HFFc6 (cell line): ENCODE measurements at regions not wholly inside any gene's neighbourhood (a gene's known extent, or its start where the extent isn't known, plus 50 kb on each side); places are given as distances from the start of the nearest gene placed in this dataset.

ENCODE experiments used
- DNase-seq: peaks from one replicate; pipeline ENCODE4 v3.0.0-alpha.2; 2018
- H3K27ac Mint-ChIP-seq: 2 replicates; pipeline ENCODE4 v1.8.0; 2020; ENCODE audit warnings: mild to moderate bottlenecking, mixed read lengths
- H3K27me3 Mint-ChIP-seq: 2 replicates; pipeline ENCODE4 v1.8.0; 2021; ENCODE audit warnings: mild to moderate bottlenecking, moderate library complexity, mixed read lengths; ENCODE audit not compliant: insufficient read depth
- H3K36me3 Mint-ChIP-seq: 2 replicates; pipeline ENCODE4 v1.8.0; 2021; ENCODE audit warnings: low read depth, mixed read lengths
- H3K4me1 Mint-ChIP-seq: 2 replicates; pipeline ENCODE4 v1.8.0; 2020; ENCODE audit warnings: low read depth, mixed read lengths
- H3K4me3 Mint-ChIP-seq: 2 replicates; pipeline ENCODE4 v1.8.0; 2020; ENCODE audit warnings: mild to moderate bottlenecking, moderate library complexity, mixed read lengths
- H3K9me3 Mint-ChIP-seq: 2 replicates; pipeline ENCODE4 v1.8.0; 2020; ENCODE audit warnings: mild to moderate bottlenecking, mixed read lengths
- CTCF ChIP-seq: fragments of 200-600 bp; sonication (generic); IDR thresholded peaks from 2 replicates; pipeline ENCODE4 v1.5.0; 2021; ENCODE audit warnings: antibody characterized with exemption, mild to moderate bottlenecking

GRCh38 chr5:168039566-168040248, 251.7 kb upstream of the WWC1 start:
- H3K4me3 Mint-ChIP-seq: no peak overlapping the region
- no peak for TF ChIP-seq CTCF
- no peaks in the 10 kb centered on the region for H3K36me3 Mint-ChIP-seq
- DNase-seq: no peak
- H3K9me3 Mint-ChIP-seq: no peaks in the 10 kb centered on the region
- H3K27me3 Mint-ChIP-seq: peaks cover 12% of the 10 kb centered on the region
- no peaks in the 10 kb centered on the region for H3K4me1 Mint-ChIP-seq
- H3K27ac Mint-ChIP-seq: no peak overlapping the region

GRCh38 chr5:168041583-168041982, 249.9 kb upstream of the WWC1 start:
- Mint-ChIP-seq H3K36me3 (no peaks in the 10 kb centered on the region), H3K27ac (no peak overlapping the region), H3K9me3 (no peaks in the 10 kb centered on the region), H3K4me3 (no peak overlapping the region), H3K4me1 (no peaks in the 10 kb centered on the region), H3K27me3 (peaks cover 12% of the 10 kb centered on the region)
- DNase-seq: no peak
- TF ChIP-seq CTCF: no peak

GRCh38 chr5:168042284-168043068, 249.0 kb upstream of the WWC1 start:
- Mint-ChIP-seq H3K27me3 (peaks cover 12% of the 10 kb centered on the region), H3K4me3 (no peak overlapping the region), H3K9me3 (no peaks in the 10 kb centered on the region), H3K4me1 (peaks cover 4% of the 10 kb centered on the region; the same call in 1 of the 2 replicates), H3K36me3 (no peaks in the 10 kb centered on the region), H3K27ac (no peak overlapping the region)
- no peak for DNase-seq
- no peak for TF ChIP-seq CTCF

GRCh38 chr5:168046163-168046562, 245.3 kb upstream of the WWC1 start:
- H3K36me3 Mint-ChIP-seq: no peaks in the 10 kb centered on the region
- peaks cover 7% of the 10 kb centered on the region; the same call in 1 of the 2 replicates for H3K4me1 Mint-ChIP-seq

GRCh38 chr5:168047043-168047668, 244.3 kb upstream of the WWC1 start:
- peak; percentile 18 for DNase-seq
- Mint-ChIP-seq H3K4me3 (no peak overlapping the region), H3K27me3 (no peaks in the 10 kb centered on the region; the same call in 1 of the 2 replicates), H3K36me3 (no peaks in the 10 kb centered on the region), H3K9me3 (no peaks in the 10 kb centered on the region), H3K27ac (no peak overlapping the region), H3K4me1 (peaks cover 7% of the 10 kb centered on the region; the same call in 1 of the 2 replicates)
- peak; percentile 67 for TF ChIP-seq CTCF

More at GRCh38 chr5:168046163-168046562, 245.3 kb upstream of the WWC1 start:
- no peak overlapping the region for H3K4me3 Mint-ChIP-seq
- no peak for TF ChIP-seq CTCF
- no peaks in the 10 kb centered on the region for H3K9me3 Mint-ChIP-seq
- DNase-seq: no peak
- H3K27me3 Mint-ChIP-seq: peaks cover 3% of the 10 kb centered on the region
- no peak overlapping the region for H3K27ac Mint-ChIP-seq
